Panc1 (cell line): ENCODE measurements at regions not wholly inside any gene's neighbourhood (a gene's known extent, or its start where the extent isn't known, plus 50 kb on each side); places are given as distances from the start of the nearest gene placed in this dataset.

Experiments
- ATAC-seq: fragments of 200-7000 bp; cut with Tn5 transposase; 2 replicates; pipeline ENCODE4 v1.9.1; 2020; ENCODE audit warnings: mild to moderate bottlenecking, moderate library complexity
- BruUV-seq: library from RNA; stranded (reverse); fragments of 400-500 nt; replicated peaks from 2 replicates; lab custom pipeline; 2021; lab: Mats Ljungman, UMichigan
- CTCF ChIA-PET: fragments of 300-600 bp; sonication (Branson Sonifier 250); formaldehyde crosslinking; loops from one replicate; lab custom pipeline; 2022; ENCODE audit warnings: antibody characterized with exemption; lab: Charles Lee
- POLR2A ChIA-PET: fragments of 300-600 bp; sonication (Branson Sonifier 250); formaldehyde crosslinking; loops from one replicate; lab custom pipeline; 2022; ENCODE audit warnings: antibody characterized with exemption; lab: Charles Lee
- DNase-seq: peaks from one replicate; pipeline ENCODE4 v3.0.0-alpha.2; 2010; ENCODE audit warnings: low read depth, low spot score
- H3K27ac ChIP-seq: 2 replicates; pipeline ENCODE4 v1.5.1; 2011; ENCODE audit warnings: mild to moderate bottlenecking, low read length, inconsistent platforms
- H3K27me3 ChIP-seq: fragments of 200-500 bp; sonication (Bioruptor generic); 2 replicates; pipeline ENCODE4 v1.6.0; 2014; ENCODE audit warnings: low read length, inconsistent platforms; ENCODE audit not compliant: control insufficient read depth, insufficient read depth
- H3K36me3 ChIP-seq: fragments of 200-500 bp; sonication (Bioruptor generic); 2 replicates; pipeline ENCODE4 v1.5.1; 2014; ENCODE audit warnings: inconsistent platforms, mild to moderate bottlenecking, low read length, moderate library complexity; ENCODE audit not compliant: control insufficient read depth, insufficient read depth
- H3K4me1 ChIP-seq: 2 replicates; pipeline ENCODE4 v1.5.1; 2011; ENCODE audit warnings: inconsistent platforms, mild to moderate bottlenecking, low read length, moderate library complexity; ENCODE audit not compliant: control insufficient read depth, insufficient read depth
- H3K4me3 ChIP-seq, 2 experiments: 2 replicates each; pipeline ENCODE4 v1.5.1; 2011 to 2012; ENCODE audit warnings: low read depth in 2 of 2, low read length in 2 of 2, mild to moderate bottlenecking in 2 of 2, inconsistent platforms in 1 of 2, moderate library complexity in 1 of 2
- H3K9me3 ChIP-seq: fragments of 200-500 bp; sonication (Bioruptor generic); 2 replicates; pipeline ENCODE4 v1.5.1; 2014; ENCODE audit warnings: low read depth, mild to moderate bottlenecking, inconsistent platforms, low read length, moderate library complexity; ENCODE audit not compliant: control insufficient read depth, insufficient read depth
- POLR2AphosphoS5 ChIP-seq: IDR thresholded peaks from 2 replicates; pipeline ENCODE4 v1.6.1; 2012; ENCODE audit warnings: mild to moderate bottlenecking, low read depth, low read length, moderate library complexity
- SIN3A ChIP-seq: IDR thresholded peaks from 2 replicates; pipeline ENCODE4 v1.6.1; 2012; ENCODE audit warnings: low read depth, mild to moderate bottlenecking, low read length, moderate library complexity, borderline replicate concordance; ENCODE audit not compliant: insufficient read depth
- TCF7L2 ChIP-seq: IDR thresholded peaks from 2 replicates; pipeline ENCODE4 v1.6.1; 2011; ENCODE audit warnings: mild to moderate bottlenecking, low read depth, low read length, inconsistent platforms
- in situ Hi-C: cut with HindIII; loops from 2 replicates; pipeline ENCODE4 v1.10.0; 2016; ENCODE audit warnings: low sequenced_read_pairs, low pct_unique_long_range_greater_than_20kb
- intact Hi-C: fragments of 100-400 bp; cut with micrococcal nuclease; formaldehyde crosslinking; loops from one replicate; pipeline ENCODE4 v1.10.0; 2022; ENCODE audit not compliant: unreplicated experiment
- TF ChIP-seq, protein P1 (sequence below): fragments of 450-650 bp; IDR thresholded peaks from 2 replicates; pipeline ENCODE4 v1.5.1; 2017; ENCODE audit warnings: mild to moderate bottlenecking
- TF ChIP-seq, protein P2 (sequence below), 2 experiments: IDR thresholded peaks; 2 replicates each; pipeline ENCODE4 v1.6.1; 2011 to 2012; ENCODE audit warnings: low read depth in 2 of 2, control low read depth in 1 of 2, low read length in 1 of 2, mild to moderate bottlenecking in 1 of 2, moderate library complexity in 1 of 2; ENCODE audit not compliant: insufficient read depth in 1 of 2

DNA sequence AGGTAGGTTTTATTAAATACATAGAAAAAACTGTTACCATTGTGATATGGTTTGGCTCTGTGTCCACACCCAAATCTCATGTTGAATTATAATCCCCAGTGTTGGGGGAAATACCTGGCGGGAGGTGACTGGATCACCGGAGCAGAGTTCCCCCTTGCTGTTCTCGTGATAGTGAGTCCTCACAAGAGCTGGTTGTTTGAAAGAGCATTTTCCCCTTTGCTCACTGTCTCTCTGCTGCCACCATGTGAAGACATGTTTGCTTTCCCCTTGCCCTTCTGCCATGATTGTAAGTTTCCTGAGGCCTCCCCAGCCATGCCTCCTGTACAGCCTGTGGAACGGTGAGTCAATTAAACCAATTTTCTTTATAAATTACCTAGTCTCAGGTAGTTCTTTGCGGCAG lies 352.7 kb upstream of the SLC39A10 start:
- H3K4me3 ChIP-seq: no peak overlapping the region
- TF ChIP-seq, protein P1, sequence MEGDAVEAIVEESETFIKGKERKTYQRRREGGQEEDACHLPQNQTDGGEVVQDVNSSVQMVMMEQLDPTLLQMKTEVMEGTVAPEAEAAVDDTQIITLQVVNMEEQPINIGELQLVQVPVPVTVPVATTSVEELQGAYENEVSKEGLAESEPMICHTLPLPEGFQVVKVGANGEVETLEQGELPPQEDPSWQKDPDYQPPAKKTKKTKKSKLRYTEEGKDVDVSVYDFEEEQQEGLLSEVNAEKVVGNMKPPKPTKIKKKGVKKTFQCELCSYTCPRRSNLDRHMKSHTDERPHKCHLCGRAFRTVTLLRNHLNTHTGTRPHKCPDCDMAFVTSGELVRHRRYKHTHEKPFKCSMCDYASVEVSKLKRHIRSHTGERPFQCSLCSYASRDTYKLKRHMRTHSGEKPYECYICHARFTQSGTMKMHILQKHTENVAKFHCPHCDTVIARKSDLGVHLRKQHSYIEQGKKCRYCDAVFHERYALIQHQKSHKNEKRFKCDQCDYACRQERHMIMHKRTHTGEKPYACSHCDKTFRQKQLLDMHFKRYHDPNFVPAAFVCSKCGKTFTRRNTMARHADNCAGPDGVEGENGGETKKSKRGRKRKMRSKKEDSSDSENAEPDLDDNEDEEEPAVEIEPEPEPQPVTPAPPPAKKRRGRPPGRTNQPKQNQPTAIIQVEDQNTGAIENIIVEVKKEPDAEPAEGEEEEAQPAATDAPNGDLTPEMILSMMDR: peak; percentile 68
- TF ChIP-seq POLR2AphosphoS5: no peak
- no TSS peak for BruUV-seq
- H3K27ac ChIP-seq: no peak overlapping the region
- DNase-seq (no peak), ATAC-seq (no peak)
- no peaks in the 10 kb centered on the region for H3K27me3 ChIP-seq
- H3K36me3 ChIP-seq: no peaks in the 10 kb centered on the region
- ChIA-PET CTCF (no interaction called here), POLR2A (no interaction called here)
- H3K9me3 ChIP-seq: no peaks in the 10 kb centered on the region
- intact Hi-C loops: no loop called here
- in situ Hi-C loops: no loop called here
- peaks cover 6% of the 10 kb centered on the region; the same call in 1 of the 2 replicates for H3K4me1 ChIP-seq

DNA sequence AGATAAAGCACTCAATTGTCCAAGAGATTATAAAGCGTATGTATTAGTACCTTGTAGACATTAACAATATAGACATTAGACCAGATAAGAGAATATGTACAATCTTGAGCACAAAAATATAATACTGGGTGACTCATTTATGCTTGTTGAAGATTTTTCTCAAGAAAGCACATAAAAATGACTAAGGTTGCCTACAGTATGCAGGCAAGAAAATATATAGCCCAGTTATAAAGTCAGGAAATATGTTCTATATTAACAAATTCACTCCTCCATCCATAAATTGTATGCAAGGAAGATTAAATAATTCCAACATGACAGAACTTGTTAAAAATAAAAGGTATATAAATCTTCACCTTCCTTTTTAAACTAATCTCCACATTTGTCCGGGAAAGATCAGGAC lies 356.4 kb upstream of the SLC39A10 start:
- intact Hi-C loops (no loop called here), in situ Hi-C loops (no loop called here)
- Histone ChIP-seq H3K27ac (no peak overlapping the region), H3K9me3 (no peaks in the 10 kb centered on the region), H3K36me3 (no peaks in the 10 kb centered on the region), H3K27me3 (no peaks in the 10 kb centered on the region), H3K4me1 (no peaks in the 10 kb centered on the region), H3K4me3 (no peak overlapping the region)
- TF ChIP-seq TCF7L2: no peak
- TF ChIP-seq, protein P2, sequence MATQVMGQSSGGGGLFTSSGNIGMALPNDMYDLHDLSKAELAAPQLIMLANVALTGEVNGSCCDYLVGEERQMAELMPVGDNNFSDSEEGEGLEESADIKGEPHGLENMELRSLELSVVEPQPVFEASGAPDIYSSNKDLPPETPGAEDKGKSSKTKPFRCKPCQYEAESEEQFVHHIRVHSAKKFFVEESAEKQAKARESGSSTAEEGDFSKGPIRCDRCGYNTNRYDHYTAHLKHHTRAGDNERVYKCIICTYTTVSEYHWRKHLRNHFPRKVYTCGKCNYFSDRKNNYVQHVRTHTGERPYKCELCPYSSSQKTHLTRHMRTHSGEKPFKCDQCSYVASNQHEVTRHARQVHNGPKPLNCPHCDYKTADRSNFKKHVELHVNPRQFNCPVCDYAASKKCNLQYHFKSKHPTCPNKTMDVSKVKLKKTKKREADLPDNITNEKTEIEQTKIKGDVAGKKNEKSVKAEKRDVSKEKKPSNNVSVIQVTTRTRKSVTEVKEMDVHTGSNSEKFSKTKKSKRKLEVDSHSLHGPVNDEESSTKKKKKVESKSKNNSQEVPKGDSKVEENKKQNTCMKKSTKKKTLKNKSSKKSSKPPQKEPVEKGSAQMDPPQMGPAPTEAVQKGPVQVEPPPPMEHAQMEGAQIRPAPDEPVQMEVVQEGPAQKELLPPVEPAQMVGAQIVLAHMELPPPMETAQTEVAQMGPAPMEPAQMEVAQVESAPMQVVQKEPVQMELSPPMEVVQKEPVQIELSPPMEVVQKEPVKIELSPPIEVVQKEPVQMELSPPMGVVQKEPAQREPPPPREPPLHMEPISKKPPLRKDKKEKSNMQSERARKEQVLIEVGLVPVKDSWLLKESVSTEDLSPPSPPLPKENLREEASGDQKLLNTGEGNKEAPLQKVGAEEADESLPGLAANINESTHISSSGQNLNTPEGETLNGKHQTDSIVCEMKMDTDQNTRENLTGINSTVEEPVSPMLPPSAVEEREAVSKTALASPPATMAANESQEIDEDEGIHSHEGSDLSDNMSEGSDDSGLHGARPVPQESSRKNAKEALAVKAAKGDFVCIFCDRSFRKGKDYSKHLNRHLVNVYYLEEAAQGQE (IDR thresholded peaks at IDR 0.05; ENCODE audit: insufficient read depth in 1 of 2, low read depth in 2 of 2, low read length in 1 of 2): no peak
- POLR2A ChIA-PET: no interaction called here
- ATAC-seq (no peak), DNase-seq (no peak)
- no TSS peak for BruUV-seq
- CTCF ChIA-PET: no interaction called here

DNA sequence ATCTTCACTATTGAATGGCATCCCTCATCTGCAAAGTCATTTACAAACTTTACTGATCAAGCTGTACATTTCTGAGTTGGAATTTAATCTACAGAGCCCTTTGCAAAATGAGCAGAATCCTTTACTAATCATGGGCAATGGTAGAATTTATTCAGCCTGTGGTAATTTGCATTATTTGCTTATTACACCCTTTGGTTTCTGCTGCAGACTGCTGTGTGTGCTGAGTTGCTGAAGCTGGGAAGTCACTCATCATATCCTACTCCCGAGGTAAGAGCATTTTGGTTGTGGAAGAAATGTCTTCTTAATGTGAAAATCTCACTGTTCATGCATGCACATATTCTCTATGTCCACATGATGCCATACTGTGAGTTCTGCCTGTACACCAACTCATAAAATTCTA lies 357.4 kb upstream of the SLC39A10 start:
- no peaks in the 10 kb centered on the region for H3K4me1 ChIP-seq
- H3K27me3 ChIP-seq: no peaks in the 10 kb centered on the region
- ChIA-PET CTCF (no interaction called here), POLR2A (no interaction called here)
- no TSS peak for BruUV-seq
- no peak for DNase-seq
- no peak overlapping the region for H3K27ac ChIP-seq
- ATAC-seq: no peak
- H3K4me3 ChIP-seq: no peak overlapping the region
- no peaks in the 10 kb centered on the region for H3K9me3 ChIP-seq
- intact Hi-C loops (no loop called here), in situ Hi-C loops (no loop called here)
- no peak for TF ChIP-seq TCF7L2
- TF ChIP-seq, protein P1: no peak
- no peak for TF ChIP-seq POLR2AphosphoS5
- TF ChIP-seq, protein P2 (IDR thresholded peaks at IDR 0.05; ENCODE audit: insufficient read depth in 1 of 2, low read depth in 2 of 2, low read length in 1 of 2): no peak
- no peak for TF ChIP-seq SIN3A
- H3K36me3 ChIP-seq: no peaks in the 10 kb centered on the region
